ENCODE measurements at regions not wholly inside any gene's neighbourhood (a gene's known extent, or its start where the extent isn't known, plus 50 kb on each side); places are given as distances from the start of the nearest gene placed in this dataset.

DNA sequence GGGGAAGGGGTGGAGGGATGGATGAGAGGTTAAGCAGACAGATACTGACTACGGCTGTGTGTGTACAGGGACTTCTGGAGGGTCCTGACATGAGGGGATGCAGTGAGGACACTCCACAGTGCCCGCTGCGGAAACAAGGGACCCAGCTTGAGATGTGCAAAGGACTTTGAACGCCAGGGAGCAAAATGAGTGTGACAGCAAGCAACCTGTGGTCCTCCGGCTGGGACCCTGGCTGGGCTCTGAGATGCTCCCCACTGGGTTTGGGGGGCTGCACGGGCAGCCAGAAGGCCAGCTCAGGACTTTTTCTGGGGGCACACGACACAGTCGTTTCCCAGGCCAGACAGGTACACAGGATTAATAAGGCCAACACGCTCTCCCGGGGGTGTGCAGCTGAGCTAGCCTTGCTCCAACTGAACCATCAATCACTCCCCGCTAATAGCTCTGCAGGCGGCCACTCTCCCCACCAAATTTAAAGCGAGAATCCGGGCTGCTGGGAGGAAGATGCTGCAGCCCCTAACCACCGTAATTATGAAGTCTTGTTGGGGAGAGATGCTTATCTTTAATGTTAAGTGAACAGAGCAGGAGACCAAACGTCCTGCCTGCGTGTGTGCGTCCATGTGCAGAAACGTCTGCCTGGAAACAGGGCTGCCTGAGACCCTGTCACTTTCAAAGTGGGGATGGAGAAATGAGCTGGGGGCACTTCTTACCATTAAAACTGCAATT lies 51.6 kb upstream of the DLK1 start:
- DNase-seq, result no peak

DNA sequence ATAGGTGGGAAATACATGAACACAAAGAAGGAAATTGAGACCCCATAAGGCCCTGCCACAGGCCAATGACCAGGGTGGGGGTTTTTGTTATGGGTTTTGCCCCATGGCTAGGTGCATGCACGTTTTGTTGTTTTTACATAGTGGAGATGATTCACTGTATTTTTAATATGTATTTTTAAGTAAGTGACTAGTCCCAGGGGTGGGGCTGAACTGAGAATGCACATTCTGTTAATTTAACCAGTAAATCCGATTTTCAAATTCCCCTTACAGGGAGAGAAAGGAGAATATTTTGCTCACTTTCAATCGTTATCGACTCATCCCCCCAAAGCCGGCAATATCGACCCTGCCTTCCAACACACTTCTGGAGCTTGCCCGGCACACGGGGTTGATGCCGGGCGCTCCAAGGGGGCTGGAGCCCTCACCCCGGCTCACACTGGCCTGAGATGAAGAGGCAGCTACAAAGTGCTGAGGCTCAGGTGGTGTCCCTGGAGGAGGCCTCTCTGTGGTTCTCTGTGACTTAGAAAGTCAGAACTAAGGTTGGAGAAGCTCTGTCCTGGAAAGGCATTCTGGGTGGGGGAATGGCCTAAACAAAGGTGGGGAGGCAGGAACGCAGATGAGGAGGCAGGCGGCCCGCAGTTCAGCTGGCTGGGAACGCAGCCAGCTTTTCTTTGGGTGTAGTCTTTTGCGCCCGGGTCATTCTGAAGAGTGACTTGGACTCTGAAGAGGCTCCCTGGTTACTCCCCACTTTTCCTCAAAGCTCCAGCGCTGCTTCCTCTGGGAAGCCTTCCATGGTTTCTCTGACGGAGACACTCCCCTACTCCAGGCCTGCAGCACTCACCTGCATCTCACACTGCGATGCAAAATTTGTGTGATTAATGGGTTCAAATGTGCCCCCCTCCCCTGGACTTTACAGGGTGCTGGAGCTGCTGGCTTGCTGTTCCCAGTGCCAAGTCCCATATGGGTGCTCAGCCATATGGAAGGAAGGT lies 50.7 kb upstream of the DLK1 start:
- DNase-seq, result no peak

All from NCI-H1436 (cell line).